GM23338 (cell line): ENCODE measurements at regions not wholly inside any gene's neighbourhood (a gene's known extent, or its start where the extent isn't known, plus 50 kb on each side); places are given as distances from the start of the nearest gene placed in this dataset.

Experiments
- ATAC-seq: fragments of 200-7000 bp; cut with Tn5 transposase; 3 replicates; pipeline ENCODE4 v1.9.1; 2020
- DNase-seq: peaks from one replicate; pipeline ENCODE4 v3.0.0-alpha.2; 2015; ENCODE audit warnings: low spot score
- H2AFZ ChIP-seq: fragments of 200-600 bp; sonication (generic); 2 replicates; pipeline ENCODE4 v1.8.0; 2016; ENCODE audit warnings: antibody characterized with exemption, mild to moderate bottlenecking, moderate library complexity
- H3F3A ChIP-seq: fragments of 200-600 bp; sonication (generic); replicated peaks from 2 replicates; pipeline ENCODE4 v1.8.0; 2017; ENCODE audit warnings: antibody characterized with exemption, mixed run types, low read depth
- H3K27ac ChIP-seq: fragments of 200-600 bp; sonication (generic); 2 replicates; pipeline ENCODE4 v1.6.1; 2016; ENCODE audit warnings: low read depth
- H3K27me3 ChIP-seq: fragments of 200-600 bp; sonication (generic); 2 replicates; pipeline ENCODE4 v1.8.0; 2016; ENCODE audit warnings: mild to moderate bottlenecking, mixed run types, moderate library complexity; ENCODE audit not compliant: insufficient read depth
- H3K36me3 ChIP-seq: fragments of 200-600 bp; sonication (generic); 2 replicates; pipeline ENCODE4 v1.8.0; 2016; ENCODE audit warnings: mild to moderate bottlenecking; ENCODE audit not compliant: insufficient read depth
- H3K4me1 ChIP-seq: fragments of 200-600 bp; sonication (generic); 2 replicates; pipeline ENCODE4 v1.8.0; 2016; ENCODE audit warnings: mild to moderate bottlenecking, moderate library complexity; ENCODE audit not compliant: insufficient read depth
- H3K4me2 ChIP-seq: fragments of 200-600 bp; sonication (generic); 2 replicates; pipeline ENCODE4 v1.7.1; 2017; ENCODE audit warnings: mixed run types
- H3K4me3 ChIP-seq: fragments of 200-600 bp; sonication (generic); 2 replicates; pipeline ENCODE4 v1.6.1; 2016; ENCODE audit warnings: mixed run types
- H3K79me2 ChIP-seq: fragments of 200-600 bp; sonication (generic); replicated peaks from 2 replicates; pipeline ENCODE4 v1.8.0; 2017; ENCODE audit warnings: mild to moderate bottlenecking; ENCODE audit not compliant: insufficient read depth
- H3K9me2 ChIP-seq: fragments of 200-600 bp; sonication (generic); 2 replicates; pipeline ENCODE4 v1.8.0; 2017; ENCODE audit not compliant: insufficient read depth
- H4K20me1 ChIP-seq: fragments of 200-600 bp; sonication (generic); replicated peaks from 2 replicates; pipeline ENCODE4 v1.8.0; 2017; ENCODE audit warnings: mild to moderate bottlenecking; ENCODE audit not compliant: insufficient read depth
- H3K27ac Mint-ChIP-seq: 2 replicates; pipeline ENCODE4 v1.8.0; 2020; ENCODE audit warnings: inconsistent platforms, mild to moderate bottlenecking, moderate library complexity, mixed read lengths
- H3K27me3 Mint-ChIP-seq: 3 replicates; pipeline ENCODE4 v1.8.0; 2022; ENCODE audit warnings: low read depth, mild to moderate bottlenecking, moderate library complexity, mixed read lengths, inconsistent platforms; ENCODE audit not compliant: insufficient read depth, poor library complexity
- H3K36me3 Mint-ChIP-seq: 3 replicates; pipeline ENCODE4 v1.8.0; 2021; ENCODE audit warnings: low read depth, mild to moderate bottlenecking, inconsistent platforms, moderate library complexity, mixed read lengths
- H3K4me1 Mint-ChIP-seq: 3 replicates; pipeline ENCODE4 v1.8.0; 2020; ENCODE audit warnings: mild to moderate bottlenecking, inconsistent platforms, mixed read lengths
- H3K4me3 Mint-ChIP-seq: 3 replicates; pipeline ENCODE4 v1.8.0; 2021; ENCODE audit warnings: moderate library complexity, mild to moderate bottlenecking, inconsistent platforms, mixed read lengths
- H3K9me3 Mint-ChIP-seq: 3 replicates; pipeline ENCODE4 v1.8.0; 2020; ENCODE audit warnings: moderate library complexity, mild to moderate bottlenecking, inconsistent platforms, mixed read lengths
- EZH2 ChIP-seq: fragments of 200-600 bp; sonication (generic); IDR thresholded peaks from one replicate; pipeline ENCODE4 v1.8.0; 2017; ENCODE audit warnings: antibody characterized with exemption, mild to moderate bottlenecking, low read depth; ENCODE audit not compliant: unreplicated experiment
- JUNB ChIP-seq: IDR thresholded peaks from one replicate; pipeline ENCODE4 v1.6.1; 2016; ENCODE audit warnings: antibody characterized with exemption; ENCODE audit not compliant: unreplicated experiment
- NANOG ChIP-seq: IDR thresholded peaks from 2 replicates; pipeline ENCODE4 v1.6.1; 2016; ENCODE audit warnings: antibody characterized with exemption, borderline replicate concordance
- POLR2AphosphoS5 ChIP-seq: IDR thresholded peaks from 2 replicates; pipeline ENCODE4 v1.6.1; 2016; ENCODE audit warnings: antibody characterized with exemption, low read depth
- ZNF114 ChIP-seq: fragments of 250-450 bp; sonication (Bioruptor Pico); IDR thresholded peaks from 2 replicates; pipeline ENCODE4 v1.5.0; 2020; ENCODE audit warnings: mild to moderate bottlenecking, moderate library complexity
- ZNF331 ChIP-seq: fragments of 250-450 bp; sonication (Bioruptor Pico); IDR thresholded peaks from 2 replicates; pipeline ENCODE4 v1.5.0; 2020; ENCODE audit warnings: low read depth, mild to moderate bottlenecking, moderate library complexity
- TF ChIP-seq, protein P1 (sequence below), 2 experiments: fragments of 200-600 bp in 1 of 2; sonication (generic) in 1 of 2; conservative IDR thresholded peaks; 2 replicates each; pipeline versions ENCODE4 v1.5.1 to v1.6.1; 2016 to 2017; ENCODE audit warnings: antibody characterized with exemption in 2 of 2, low read depth in 2 of 2, mild to moderate bottlenecking in 2 of 2, moderate library complexity in 1 of 2
- TF ChIP-seq, protein P2 (sequence below): IDR thresholded peaks from one replicate; pipeline ENCODE4 v1.6.1; 2018; ENCODE audit warnings: antibody characterized with exemption; ENCODE audit not compliant: unreplicated experiment
- TF ChIP-seq, protein P3 (sequence below): fragments of 250-450 bp; sonication (Bioruptor Pico); IDR thresholded peaks from 2 replicates; pipeline ENCODE4 v1.5.0; 2020; ENCODE audit warnings: mild to moderate bottlenecking, moderate library complexity
- TF ChIP-seq, protein P4 (sequence below): IDR thresholded peaks from 2 replicates; pipeline ENCODE4 v1.6.1; 2016; ENCODE audit warnings: antibody characterized with exemption

DNA sequence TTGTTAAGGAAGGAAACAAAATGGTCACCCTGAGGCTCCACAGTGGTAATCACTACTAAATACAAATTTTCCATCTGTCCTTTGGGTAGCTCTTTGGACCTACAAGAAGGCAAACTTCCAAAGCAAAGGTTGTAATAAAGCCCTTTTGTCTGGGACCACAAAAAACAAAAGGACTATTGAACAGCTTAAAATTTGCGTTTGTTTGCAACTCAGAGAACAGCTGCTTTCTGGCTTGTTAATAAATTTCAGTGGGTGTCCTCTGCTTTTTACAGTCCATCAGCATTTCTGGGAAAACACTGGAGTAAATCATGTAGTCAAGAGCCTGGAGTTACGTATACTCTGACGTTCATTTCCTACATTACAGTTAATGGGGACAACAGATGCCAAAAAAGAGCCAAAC, 439.7 kb upstream of the DIAPH2 start:
- H3K4me3 ChIP-seq = no peak overlapping the region
- no peak for ATAC-seq
- no peaks in the 10 kb centered on the region for H3K9me2 ChIP-seq
- H3K4me1 ChIP-seq = peaks cover 6% of the 10 kb centered on the region; the same call in 1 of the 2 replicates
- H3K4me2 ChIP-seq = 0 out of 2 replicates have a peak overlapping the region, but pooled peaks have one; percentile 25
- Mint-ChIP-seq H3K27me3 (no peaks in the 10 kb centered on the region), H3K36me3 (no peaks in the 10 kb centered on the region), H3K4me3 (no peak overlapping the region), H3K4me1 (peaks cover 12% of the 10 kb centered on the region; the same call in 2 of the 3 replicates), H3K27ac (no peak overlapping the region), H3K9me3 (no peaks in the 10 kb centered on the region)
- H3K27ac ChIP-seq = no peak overlapping the region
- H3K79me2 ChIP-seq = no peaks in the 10 kb centered on the region
- no peaks in the 10 kb centered on the region for H3K27me3 ChIP-seq
- peak; percentile 11 for DNase-seq
- H4K20me1 ChIP-seq = no peaks in the 10 kb centered on the region
- no peaks in the 10 kb centered on the region for H3F3A ChIP-seq
- no peaks in the 10 kb centered on the region for H3K36me3 ChIP-seq
- no peak overlapping the region for H2AFZ ChIP-seq
- TF ChIP-seq, protein P1, sequence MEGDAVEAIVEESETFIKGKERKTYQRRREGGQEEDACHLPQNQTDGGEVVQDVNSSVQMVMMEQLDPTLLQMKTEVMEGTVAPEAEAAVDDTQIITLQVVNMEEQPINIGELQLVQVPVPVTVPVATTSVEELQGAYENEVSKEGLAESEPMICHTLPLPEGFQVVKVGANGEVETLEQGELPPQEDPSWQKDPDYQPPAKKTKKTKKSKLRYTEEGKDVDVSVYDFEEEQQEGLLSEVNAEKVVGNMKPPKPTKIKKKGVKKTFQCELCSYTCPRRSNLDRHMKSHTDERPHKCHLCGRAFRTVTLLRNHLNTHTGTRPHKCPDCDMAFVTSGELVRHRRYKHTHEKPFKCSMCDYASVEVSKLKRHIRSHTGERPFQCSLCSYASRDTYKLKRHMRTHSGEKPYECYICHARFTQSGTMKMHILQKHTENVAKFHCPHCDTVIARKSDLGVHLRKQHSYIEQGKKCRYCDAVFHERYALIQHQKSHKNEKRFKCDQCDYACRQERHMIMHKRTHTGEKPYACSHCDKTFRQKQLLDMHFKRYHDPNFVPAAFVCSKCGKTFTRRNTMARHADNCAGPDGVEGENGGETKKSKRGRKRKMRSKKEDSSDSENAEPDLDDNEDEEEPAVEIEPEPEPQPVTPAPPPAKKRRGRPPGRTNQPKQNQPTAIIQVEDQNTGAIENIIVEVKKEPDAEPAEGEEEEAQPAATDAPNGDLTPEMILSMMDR (conservative IDR thresholded peaks at IDR 0.05; ENCODE audit: low read depth in 2 of 2) = no peak
- TF ChIP-seq EZH2 (no peak), POLR2AphosphoS5 (no peak), ZNF331 (CRISPR knock-in tag) (no peak), JUNB (no peak), NANOG (no peak), ZNF114 (no peak)
- TF ChIP-seq, protein P2, sequence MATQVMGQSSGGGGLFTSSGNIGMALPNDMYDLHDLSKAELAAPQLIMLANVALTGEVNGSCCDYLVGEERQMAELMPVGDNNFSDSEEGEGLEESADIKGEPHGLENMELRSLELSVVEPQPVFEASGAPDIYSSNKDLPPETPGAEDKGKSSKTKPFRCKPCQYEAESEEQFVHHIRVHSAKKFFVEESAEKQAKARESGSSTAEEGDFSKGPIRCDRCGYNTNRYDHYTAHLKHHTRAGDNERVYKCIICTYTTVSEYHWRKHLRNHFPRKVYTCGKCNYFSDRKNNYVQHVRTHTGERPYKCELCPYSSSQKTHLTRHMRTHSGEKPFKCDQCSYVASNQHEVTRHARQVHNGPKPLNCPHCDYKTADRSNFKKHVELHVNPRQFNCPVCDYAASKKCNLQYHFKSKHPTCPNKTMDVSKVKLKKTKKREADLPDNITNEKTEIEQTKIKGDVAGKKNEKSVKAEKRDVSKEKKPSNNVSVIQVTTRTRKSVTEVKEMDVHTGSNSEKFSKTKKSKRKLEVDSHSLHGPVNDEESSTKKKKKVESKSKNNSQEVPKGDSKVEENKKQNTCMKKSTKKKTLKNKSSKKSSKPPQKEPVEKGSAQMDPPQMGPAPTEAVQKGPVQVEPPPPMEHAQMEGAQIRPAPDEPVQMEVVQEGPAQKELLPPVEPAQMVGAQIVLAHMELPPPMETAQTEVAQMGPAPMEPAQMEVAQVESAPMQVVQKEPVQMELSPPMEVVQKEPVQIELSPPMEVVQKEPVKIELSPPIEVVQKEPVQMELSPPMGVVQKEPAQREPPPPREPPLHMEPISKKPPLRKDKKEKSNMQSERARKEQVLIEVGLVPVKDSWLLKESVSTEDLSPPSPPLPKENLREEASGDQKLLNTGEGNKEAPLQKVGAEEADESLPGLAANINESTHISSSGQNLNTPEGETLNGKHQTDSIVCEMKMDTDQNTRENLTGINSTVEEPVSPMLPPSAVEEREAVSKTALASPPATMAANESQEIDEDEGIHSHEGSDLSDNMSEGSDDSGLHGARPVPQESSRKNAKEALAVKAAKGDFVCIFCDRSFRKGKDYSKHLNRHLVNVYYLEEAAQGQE = no peak
- TF ChIP-seq, protein P3, sequence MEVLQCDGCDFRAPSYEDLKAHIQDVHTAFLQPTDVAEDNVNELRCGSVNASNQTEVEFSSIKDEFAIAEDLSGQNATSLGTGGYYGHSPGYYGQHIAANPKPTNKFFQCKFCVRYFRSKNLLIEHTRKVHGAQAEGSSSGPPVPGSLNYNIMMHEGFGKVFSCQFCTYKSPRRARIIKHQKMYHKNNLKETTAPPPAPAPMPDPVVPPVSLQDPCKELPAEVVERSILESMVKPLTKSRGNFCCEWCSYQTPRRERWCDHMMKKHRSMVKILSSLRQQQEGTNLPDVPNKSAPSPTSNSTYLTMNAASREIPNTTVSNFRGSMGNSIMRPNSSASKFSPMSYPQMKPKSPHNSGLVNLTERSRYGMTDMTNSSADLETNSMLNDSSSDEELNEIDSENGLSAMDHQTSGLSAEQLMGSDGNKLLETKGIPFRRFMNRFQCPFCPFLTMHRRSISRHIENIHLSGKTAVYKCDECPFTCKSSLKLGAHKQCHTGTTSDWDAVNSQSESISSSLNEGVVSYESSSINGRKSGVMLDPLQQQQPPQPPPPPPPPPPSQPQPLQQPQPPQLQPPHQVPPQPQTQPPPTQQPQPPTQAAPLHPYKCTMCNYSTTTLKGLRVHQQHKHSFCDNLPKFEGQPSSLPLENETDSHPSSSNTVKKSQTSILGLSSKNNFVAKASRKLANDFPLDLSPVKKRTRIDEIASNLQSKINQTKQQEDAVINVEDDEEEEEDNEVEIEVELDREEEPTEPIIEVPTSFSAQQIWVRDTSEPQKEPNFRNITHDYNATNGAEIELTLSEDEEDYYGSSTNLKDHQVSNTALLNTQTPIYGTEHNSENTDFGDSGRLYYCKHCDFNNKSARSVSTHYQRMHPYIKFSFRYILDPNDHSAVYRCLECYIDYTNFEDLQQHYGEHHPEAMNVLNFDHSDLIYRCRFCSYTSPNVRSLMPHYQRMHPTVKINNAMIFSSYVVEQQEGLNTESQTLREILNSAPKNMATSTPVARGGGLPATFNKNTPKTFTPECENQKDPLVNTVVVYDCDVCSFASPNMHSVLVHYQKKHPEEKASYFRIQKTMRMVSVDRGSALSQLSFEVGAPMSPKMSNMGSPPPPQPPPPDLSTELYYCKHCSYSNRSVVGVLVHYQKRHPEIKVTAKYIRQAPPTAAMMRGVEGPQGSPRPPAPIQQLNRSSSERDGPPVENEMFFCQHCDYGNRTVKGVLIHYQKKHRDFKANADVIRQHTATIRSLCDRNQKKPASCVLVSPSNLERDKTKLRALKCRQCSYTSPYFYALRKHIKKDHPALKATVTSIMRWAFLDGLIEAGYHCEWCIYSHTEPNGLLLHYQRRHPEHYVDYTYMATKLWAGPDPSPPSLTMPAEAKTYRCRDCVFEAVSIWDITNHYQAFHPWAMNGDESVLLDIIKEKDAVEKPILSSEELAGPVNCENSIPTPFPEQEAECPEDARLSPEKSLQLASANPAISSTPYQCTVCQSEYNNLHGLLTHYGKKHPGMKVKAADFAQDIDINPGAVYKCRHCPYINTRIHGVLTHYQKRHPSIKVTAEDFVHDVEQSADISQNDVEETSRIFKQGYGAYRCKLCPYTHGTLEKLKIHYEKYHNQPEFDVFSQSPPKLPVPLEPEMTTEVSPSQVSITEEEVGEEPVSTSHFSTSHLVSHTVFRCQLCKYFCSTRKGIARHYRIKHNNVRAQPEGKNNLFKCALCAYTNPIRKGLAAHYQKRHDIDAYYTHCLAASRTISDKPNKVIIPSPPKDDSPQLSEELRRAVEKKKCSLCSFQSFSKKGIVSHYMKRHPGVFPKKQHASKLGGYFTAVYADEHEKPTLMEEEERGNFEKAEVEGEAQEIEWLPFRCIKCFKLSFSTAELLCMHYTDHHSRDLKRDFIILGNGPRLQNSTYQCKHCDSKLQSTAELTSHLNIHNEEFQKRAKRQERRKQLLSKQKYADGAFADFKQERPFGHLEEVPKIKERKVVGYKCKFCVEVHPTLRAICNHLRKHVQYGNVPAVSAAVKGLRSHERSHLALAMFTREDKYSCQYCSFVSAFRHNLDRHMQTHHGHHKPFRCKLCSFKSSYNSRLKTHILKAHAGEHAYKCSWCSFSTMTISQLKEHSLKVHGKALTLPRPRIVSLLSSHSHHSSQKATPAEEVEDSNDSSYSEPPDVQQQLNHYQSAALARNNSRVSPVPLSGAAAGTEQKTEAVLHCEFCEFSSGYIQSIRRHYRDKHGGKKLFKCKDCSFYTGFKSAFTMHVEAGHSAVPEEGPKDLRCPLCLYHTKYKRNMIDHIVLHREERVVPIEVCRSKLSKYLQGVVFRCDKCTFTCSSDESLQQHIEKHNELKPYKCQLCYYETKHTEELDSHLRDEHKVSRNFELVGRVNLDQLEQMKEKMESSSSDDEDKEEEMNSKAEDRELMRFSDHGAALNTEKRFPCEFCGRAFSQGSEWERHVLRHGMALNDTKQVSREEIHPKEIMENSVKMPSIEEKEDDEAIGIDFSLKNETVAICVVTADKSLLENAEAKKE = no peak
- TF ChIP-seq, protein P4, sequence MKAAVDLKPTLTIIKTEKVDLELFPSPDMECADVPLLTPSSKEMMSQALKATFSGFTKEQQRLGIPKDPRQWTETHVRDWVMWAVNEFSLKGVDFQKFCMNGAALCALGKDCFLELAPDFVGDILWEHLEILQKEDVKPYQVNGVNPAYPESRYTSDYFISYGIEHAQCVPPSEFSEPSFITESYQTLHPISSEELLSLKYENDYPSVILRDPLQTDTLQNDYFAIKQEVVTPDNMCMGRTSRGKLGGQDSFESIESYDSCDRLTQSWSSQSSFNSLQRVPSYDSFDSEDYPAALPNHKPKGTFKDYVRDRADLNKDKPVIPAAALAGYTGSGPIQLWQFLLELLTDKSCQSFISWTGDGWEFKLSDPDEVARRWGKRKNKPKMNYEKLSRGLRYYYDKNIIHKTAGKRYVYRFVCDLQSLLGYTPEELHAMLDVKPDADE = no peak
